HEK293 (cell line): ENCODE measurements at regions not wholly inside any gene's neighbourhood (a gene's known extent, or its start where the extent isn't known, plus 50 kb on each side); places are given as distances from the start of the nearest gene placed in this dataset.
A peak's percentile ranks its signal among the peaks of the same experiment; 100 is the strongest.

ENCODE experiments used
- CTCF ChIA-PET: fragments of 350-600 bp; formaldehyde crosslinking; extraction: SDS; loops from one replicate; lab custom pipeline; 2021; ENCODE audit warnings: antibody characterized with exemption; lab: Yijun Ruan, JAX
- POLR2A ChIA-PET: fragments of 300-600 bp; formaldehyde crosslinking; extraction: SDS; loops from one replicate; lab custom pipeline; 2020; ENCODE audit warnings: antibody characterized with exemption, inconsistent platforms; lab: Yijun Ruan, JAX
- H3K27ac ChIP-seq: fragments of 200-500 bp; sonication (Bioruptor generic); 2 replicates; pipeline ENCODE4 v1.5.1; 2014; ENCODE audit warnings: low read depth, low read length, control low read depth, inconsistent platforms; ENCODE audit errors: extremely low read depth
- H3K36me3 ChIP-seq, 2 experiments: fragments of 200-500 bp in 1 of 2; sonication (Bioruptor generic) in 1 of 2; 1 replicate in 1 of 2; 2 replicates in 1 of 2; pipeline ENCODE4 v1.5.1; 2014 to 2017; ENCODE audit warnings: inconsistent platforms in 2 of 2, low read length in 2 of 2; ENCODE audit not compliant: control insufficient read depth in 2 of 2, insufficient read depth in 1 of 2
- H3K4me1 ChIP-seq: fragments of 200-500 bp; sonication (Bioruptor generic); 2 replicates; pipeline ENCODE4 v1.5.1; 2014; ENCODE audit warnings: mild to moderate bottlenecking, low read length, inconsistent platforms; ENCODE audit not compliant: control insufficient read depth, insufficient read depth
- H3K4me3 ChIP-seq: 2 replicates; pipeline ENCODE4 v1.5.1; 2011; ENCODE audit warnings: low read depth, mild to moderate bottlenecking, control low read depth, low read length, moderate library complexity
- H3K9me3 ChIP-seq: fragments of 200-500 bp; sonication (Bioruptor generic); 2 replicates; pipeline ENCODE4 v1.5.1; 2014; ENCODE audit warnings: low read depth, low read length, inconsistent platforms; ENCODE audit not compliant: control insufficient read depth, insufficient read depth
- ATF2 ChIP-seq: fragments of 450-650 bp; formaldehyde crosslinking; IDR thresholded peaks from 2 replicates; pipeline ENCODE4 v1.5.1; 2016; ENCODE audit warnings: missing biosample characterization, missing genetic modification characterization, low read depth
- BCL6B ChIP-seq: fragments of 450-650 bp; formaldehyde crosslinking; IDR thresholded peaks from 2 replicates; pipeline ENCODE4 v1.5.1; 2017; ENCODE audit warnings: missing biosample characterization, missing genetic modification characterization
- GFI1B ChIP-seq: fragments of 450-650 bp; formaldehyde crosslinking; IDR thresholded peaks from 2 replicates; pipeline ENCODE4 v1.5.1; 2016; ENCODE audit warnings: missing biosample characterization, missing genetic modification characterization
- IKZF3 ChIP-seq: fragments of 450-650 bp; IDR thresholded peaks from 2 replicates; pipeline ENCODE4 v1.5.0; 2018; ENCODE audit warnings: missing biosample characterization, mild to moderate bottlenecking, missing genetic modification characterization, moderate library complexity
- MZF1 ChIP-seq: fragments of 450-650 bp; formaldehyde crosslinking; IDR thresholded peaks from 2 replicates; pipeline ENCODE4 v1.5.1; 2017; ENCODE audit warnings: missing biosample characterization, missing genetic modification characterization, borderline replicate concordance
- PRDM1 ChIP-seq: fragments of 450-650 bp; formaldehyde crosslinking; IDR thresholded peaks from 2 replicates; pipeline ENCODE4; 2016; ENCODE audit warnings: missing biosample characterization, missing genetic modification characterization
- SP7 ChIP-seq: fragments of 450-650 bp; formaldehyde crosslinking; IDR thresholded peaks from 2 replicates; pipeline ENCODE4 v1.5.1; 2016; ENCODE audit warnings: missing biosample characterization, missing genetic modification characterization
- TRIM28 ChIP-seq: IDR thresholded peaks from 2 replicates; pipeline ENCODE4 v1.6.1; 2011; ENCODE audit warnings: low read length, control low read depth, borderline replicate concordance
- WT1 ChIP-seq: fragments of 450-650 bp; formaldehyde crosslinking; IDR thresholded peaks from 2 replicates; pipeline ENCODE4 v1.5.1; 2016; ENCODE audit warnings: missing biosample characterization, missing genetic modification characterization
- ZBTB20 ChIP-seq: fragments of 450-650 bp; formaldehyde crosslinking; IDR thresholded peaks from 2 replicates; pipeline ENCODE4 v1.5.1; 2016; ENCODE audit warnings: missing biosample characterization, missing genetic modification characterization
- ZNF140 ChIP-seq: fragments of 450-650 bp; formaldehyde crosslinking; IDR thresholded peaks from 2 replicates; pipeline ENCODE4 v1.5.1; 2016; ENCODE audit warnings: missing biosample characterization, missing genetic modification characterization
- ZNF211 ChIP-seq: fragments of 450-650 bp; formaldehyde crosslinking; IDR thresholded peaks from 2 replicates; pipeline ENCODE4 v1.5.1; 2016; ENCODE audit warnings: low read depth, missing biosample characterization, missing genetic modification characterization
- ZNF221 ChIP-seq: fragments of 450-650 bp; formaldehyde crosslinking; IDR thresholded peaks from 2 replicates; pipeline ENCODE4 v1.5.1; 2017; ENCODE audit warnings: missing biosample characterization, missing genetic modification characterization, borderline replicate concordance
- ZNF274 ChIP-seq, 2 experiments: fragments of 200-500 bp in 1 of 2; fragments of 450-650 bp in 1 of 2; sonication (Bioruptor generic) in 1 of 2; formaldehyde crosslinking in 1 of 2; IDR thresholded peaks; 2 replicates each; pipeline versions ENCODE4 v1.5.1 to v1.6.1; 2014 to 2016; ENCODE audit warnings: borderline replicate concordance in 1 of 2, inconsistent platforms in 1 of 2, low read length in 1 of 2, missing biosample characterization in 1 of 2, missing genetic modification characterization in 1 of 2
- ZNF510 ChIP-seq: fragments of 450-650 bp; formaldehyde crosslinking; IDR thresholded peaks from 2 replicates; pipeline ENCODE4 v1.5.1; 2018; ENCODE audit warnings: mild to moderate bottlenecking, missing genetic modification characterization, missing biosample characterization; ENCODE audit not compliant: insufficient replicate concordance
- ZNF555 ChIP-seq: fragments of 450-650 bp; formaldehyde crosslinking; conservative IDR thresholded peaks from 2 replicates; pipeline ENCODE4 v1.5.1; 2017; ENCODE audit warnings: missing biosample characterization, mild to moderate bottlenecking, missing genetic modification characterization, inconsistent platforms
- ZNF600 ChIP-seq: fragments of 450-650 bp; formaldehyde crosslinking; IDR thresholded peaks from 2 replicates; pipeline ENCODE4 v1.5.1; 2016; ENCODE audit warnings: missing biosample characterization, missing genetic modification characterization
- ZNF768 ChIP-seq: fragments of 450-650 bp; formaldehyde crosslinking; IDR thresholded peaks from 2 replicates; pipeline ENCODE4 v1.5.1; 2018; ENCODE audit warnings: missing biosample characterization, mild to moderate bottlenecking, missing genetic modification characterization
- ZNF791 ChIP-seq: fragments of 450-650 bp; formaldehyde crosslinking; IDR thresholded peaks from 2 replicates; pipeline ENCODE4 v1.5.1; 2016; ENCODE audit warnings: missing biosample characterization, missing genetic modification characterization

- no peaks in the 10 kb centered on the region for H3K9me3 ChIP-seq
- no peak overlapping the region for H3K4me3 ChIP-seq
- CTCF ChIA-PET: interaction anchor here (0.6 kb wide), 1 partner anchor 103 kb away, joined by 3 read pairs; no protein-coding TSS in a partner anchor
- POLR2A ChIA-PET: no interaction called here
- TF ChIP-seq ZBTB20 (tag by site-specific recombination) (no peak), MZF1 (tag by site-specific recombination) (no peak), ZNF211 (tag by site-specific recombination) (no peak), TRIM28 (no peak)
- no peaks in the 10 kb centered on the region for H3K4me1 ChIP-seq
- H3K36me3 ChIP-seq: no peaks in the 10 kb centered on the region
- no peak overlapping the region for H3K27ac ChIP-seq
These were observed 210.6 kb upstream of the CDYL start for GRCh38 chr6:4565301-4566250.

- POLR2A ChIA-PET: no interaction called here
- Histone ChIP-seq H3K36me3 (no peaks in the 10 kb centered on the region), H3K4me1 (no peaks in the 10 kb centered on the region), H3K27ac (no peak overlapping the region), H3K4me3 (no peak overlapping the region), H3K9me3 (no peaks in the 10 kb centered on the region)
- TF ChIP-seq ZNF791: no peak
- no peak for TF ChIP-seq ZNF221
- no peak for TF ChIP-seq PRDM1 (tag by site-specific recombination)
- no peak for TF ChIP-seq ZNF140 (tag by site-specific recombination)
- no peak for TF ChIP-seq IKZF3 (tag by site-specific recombination)
- no peak for TF ChIP-seq ZNF768 (tag by site-specific recombination)
- TF ChIP-seq SP7: no peak
- TF ChIP-seq GFI1B (tag by site-specific recombination): no peak
- no peak for TF ChIP-seq WT1 (tag by site-specific recombination)
- TF ChIP-seq BCL6B (tag by site-specific recombination): no peak
- no peak for TF ChIP-seq ZNF555 (tag by site-specific recombination)
- no peak for TF ChIP-seq ZNF600 (tag by site-specific recombination)
- no peak for TF ChIP-seq ZNF274 (IDR thresholded peaks at IDR 0.05; ENCODE audit: low read length)
- no peak for TF ChIP-seq ZNF274 (tag by site-specific recombination; IDR thresholded peaks at IDR 0.05; ENCODE audit: borderline replicate concordance)
- CTCF ChIA-PET: no interaction called here
These were observed 211.4 kb upstream of the CDYL start for GRCh38 chr6:4564801-4565271.

GRCh38 chr6:4563877-4564276 is 212.3 kb upstream of the CDYL start:
- no peaks in the 10 kb centered on the region for H3K36me3 ChIP-seq
- POLR2A ChIA-PET: no interaction called here
- CTCF ChIA-PET: interaction anchor here (0.7 kb wide), 1 partner anchor 205 kb away, joined by 3 read pairs; no protein-coding TSS in a partner anchor

More at GRCh38 chr6:4563877-4564276, 212.3 kb upstream of the CDYL start:
- no peak for TF ChIP-seq ZNF510 (tag by site-specific recombination)
- TF ChIP-seq ATF2 (tag by site-specific recombination): peak; percentile 64; the same call in 1 of the 2 replicates
- H3K27ac ChIP-seq: no peak overlapping the region
- no peak overlapping the region for H3K4me3 ChIP-seq
- H3K9me3 ChIP-seq: no peaks in the 10 kb centered on the region
- H3K4me1 ChIP-seq: no peaks in the 10 kb centered on the region
